ENCODE measurements at regions not wholly inside any gene's neighbourhood (a gene's known extent, or its start where the extent isn't known, plus 50 kb on each side); places are given as distances from the start of the nearest gene placed in this dataset.

GRCh38 chrX:121949041-121949760 lies 901.8 kb downstream of the GLUD2 start:
- 82% methylated on average over 7 of the region's 7 CpGs for WGBS
- H3K4me1 ChIP-seq (ENCODE audit: insufficient read depth), result no peaks in the 10 kb centered on the region
- DNase-seq (ENCODE audit: extremely low spot score), result no peak
- H3K4me3 ChIP-seq (ENCODE audit: low read depth, low read length), result no peak overlapping the region
- H3K36me3 ChIP-seq (ENCODE audit: insufficient read depth), result no peaks in the 10 kb centered on the region
- H3K27ac ChIP-seq (ENCODE audit: low read depth), result no peak overlapping the region

GRCh38 chrX:121958886-121959285 lies 911.5 kb downstream of the GLUD2 start:
- Histone ChIP-seq H3K4me1 (ENCODE audit: insufficient read depth) (no peaks in the 10 kb centered on the region), H3K36me3 (ENCODE audit: insufficient read depth) (no peaks in the 10 kb centered on the region), H3K4me3 (ENCODE audit: low read depth, low read length) (no peak overlapping the region), H3K27ac (ENCODE audit: low read depth) (no peak overlapping the region)
- no peak for DNase-seq (ENCODE audit: extremely low spot score)

GRCh38 chrX:121975671-121976070 lies 928.3 kb downstream of the GLUD2 start:
- H3K36me3 ChIP-seq (ENCODE audit: insufficient read depth), result no peaks in the 10 kb centered on the region
- WGBS, result 86% methylated on average over 2 of the region's 2 CpGs
- H3K27ac ChIP-seq (ENCODE audit: low read depth), result no peak overlapping the region
- no peak overlapping the region for H3K4me3 ChIP-seq (ENCODE audit: low read depth, low read length)
- DNase-seq (ENCODE audit: extremely low spot score), result no peak
- no peaks in the 10 kb centered on the region for H3K4me1 ChIP-seq (ENCODE audit: insufficient read depth)

- H3K27ac ChIP-seq (ENCODE audit: low read depth), result no peak overlapping the region
- H3K36me3 ChIP-seq (ENCODE audit: insufficient read depth), result no peaks in the 10 kb centered on the region
- no peaks in the 10 kb centered on the region for H3K4me1 ChIP-seq (ENCODE audit: insufficient read depth)
- 66% methylated on average over 1 of the region's 1 CpG for WGBS
- DNase-seq (ENCODE audit: extremely low spot score), result no peak
- H3K4me3 ChIP-seq (ENCODE audit: low read depth, low read length), result no peak overlapping the region
These were observed 939.8 kb downstream of the GLUD2 start for GRCh38 chrX:121987163-121987562.

GRCh38 chrX:121987835-121988234 lies 940.4 kb downstream of the GLUD2 start:
- H3K36me3 ChIP-seq (ENCODE audit: insufficient read depth), result no peaks in the 10 kb centered on the region
- H3K27ac ChIP-seq (ENCODE audit: low read depth), result no peak overlapping the region
- no peak for DNase-seq (ENCODE audit: extremely low spot score)
- no peak overlapping the region for H3K4me3 ChIP-seq (ENCODE audit: low read depth, low read length)
- no peaks in the 10 kb centered on the region for H3K4me1 ChIP-seq (ENCODE audit: insufficient read depth)
- WGBS, result 88% methylated on average over 4 of the region's 4 CpGs

GRCh38 chrX:122004127-122004526 lies 956.7 kb downstream of the GLUD2 start:
- 91% methylated on average over 10 of the region's 10 CpGs for WGBS
- no peak for DNase-seq (ENCODE audit: extremely low spot score)
- Histone ChIP-seq H3K4me3 (ENCODE audit: low read depth, low read length) (no peak overlapping the region), H3K27ac (ENCODE audit: low read depth) (no peak overlapping the region), H3K36me3 (ENCODE audit: insufficient read depth) (no peaks in the 10 kb centered on the region), H3K4me1 (ENCODE audit: insufficient read depth) (no peaks in the 10 kb centered on the region)

- 94% methylated on average over 1 of the region's 1 CpG for WGBS
- Histone ChIP-seq H3K36me3 (ENCODE audit: insufficient read depth) (no peaks in the 10 kb centered on the region), H3K4me3 (ENCODE audit: low read depth, low read length) (no peak overlapping the region), H3K4me1 (ENCODE audit: insufficient read depth) (no peaks in the 10 kb centered on the region), H3K27ac (ENCODE audit: low read depth) (no peak overlapping the region)
- no peak for DNase-seq (ENCODE audit: extremely low spot score)
These were observed 979.3 kb downstream of the GLUD2 start for GRCh38 chrX:122026665-122027064.

- Histone ChIP-seq H3K27ac (ENCODE audit: low read depth) (no peak overlapping the region), H3K36me3 (ENCODE audit: insufficient read depth) (no peaks in the 10 kb centered on the region), H3K4me3 (ENCODE audit: low read depth, low read length) (no peak overlapping the region), H3K4me1 (ENCODE audit: insufficient read depth) (no peaks in the 10 kb centered on the region)
- DNase-seq (ENCODE audit: extremely low spot score), result no peak
- WGBS, result 84% methylated on average over 1 of the region's 1 CpG
These were observed 998.8 kb downstream of the GLUD2 start for GRCh38 chrX:122046226-122046625.

GRCh38 chrX:122046815-122047214 lies 999.4 kb downstream of the GLUD2 start:
- H3K27ac ChIP-seq (ENCODE audit: low read depth), result no peak overlapping the region
- no peaks in the 10 kb centered on the region for H3K36me3 ChIP-seq (ENCODE audit: insufficient read depth)
- 80% methylated on average over 5 of the region's 5 CpGs for WGBS
- H3K4me1 ChIP-seq (ENCODE audit: insufficient read depth), result no peaks in the 10 kb centered on the region
- no peak overlapping the region for H3K4me3 ChIP-seq (ENCODE audit: low read depth, low read length)
- no peak for DNase-seq (ENCODE audit: extremely low spot score)

GRCh38 chrX:122047261-122047660 lies 999.9 kb downstream of the GLUD2 start:
- no peak overlapping the region for H3K4me3 ChIP-seq (ENCODE audit: low read depth, low read length)
- 69% methylated on average over 2 of the region's 2 CpGs for WGBS
- H3K36me3 ChIP-seq (ENCODE audit: insufficient read depth), result no peaks in the 10 kb centered on the region
- no peak overlapping the region for H3K27ac ChIP-seq (ENCODE audit: low read depth)
- no peaks in the 10 kb centered on the region for H3K4me1 ChIP-seq (ENCODE audit: insufficient read depth)
- no peak for DNase-seq (ENCODE audit: extremely low spot score)

- Histone ChIP-seq H3K36me3 (ENCODE audit: insufficient read depth) (no peaks in the 10 kb centered on the region), H3K27ac (ENCODE audit: low read depth) (no peak overlapping the region), H3K4me1 (ENCODE audit: insufficient read depth) (no peaks in the 10 kb centered on the region), H3K4me3 (ENCODE audit: low read depth, low read length) (no peak overlapping the region)
- no peak for DNase-seq (ENCODE audit: extremely low spot score)
- WGBS, result 62% methylated on average over 2 of the region's 2 CpGs
These were observed 1008.0 kb downstream of the GLUD2 start for GRCh38 chrX:122055460-122055859.

GRCh38 chrX:122055979-122056715 lies 1008.7 kb downstream of the GLUD2 start:
- no peak overlapping the region for H3K27ac ChIP-seq (ENCODE audit: low read depth)
- no peak for DNase-seq (ENCODE audit: extremely low spot score)
- no peaks in the 10 kb centered on the region for H3K36me3 ChIP-seq (ENCODE audit: insufficient read depth)
- H3K4me3 ChIP-seq (ENCODE audit: low read depth, low read length), result no peak overlapping the region
- H3K4me1 ChIP-seq (ENCODE audit: insufficient read depth), result no peaks in the 10 kb centered on the region
- WGBS, result 73% methylated on average over 2 of the region's 2 CpGs

- Histone ChIP-seq H3K4me3 (ENCODE audit: low read depth, low read length) (no peak overlapping the region), H3K4me1 (ENCODE audit: insufficient read depth) (no peaks in the 10 kb centered on the region), H3K27ac (ENCODE audit: low read depth) (no peak overlapping the region), H3K36me3 (ENCODE audit: insufficient read depth) (no peaks in the 10 kb centered on the region)
- no peak for DNase-seq (ENCODE audit: extremely low spot score)
- WGBS, result 74% methylated on average over 1 of the region's 1 CpG
These were observed 1028.8 kb downstream of the GLUD2 start for GRCh38 chrX:122076241-122076640.

- Histone ChIP-seq H3K36me3 (ENCODE audit: insufficient read depth) (no peaks in the 10 kb centered on the region), H3K4me1 (ENCODE audit: insufficient read depth) (no peaks in the 10 kb centered on the region), H3K4me3 (ENCODE audit: low read depth, low read length) (no peak overlapping the region), H3K27ac (ENCODE audit: low read depth) (no peak overlapping the region)
- no peak for DNase-seq (ENCODE audit: extremely low spot score)
- 93% methylated on average over 1 of the region's 1 CpG for WGBS
These were observed 1030.7 kb downstream of the GLUD2 start for GRCh38 chrX:122078079-122078478.
